Smooth muscle cell (in vitro differentiated cells): ENCODE measurements at regions not wholly inside any gene's neighbourhood (a gene's known extent, or its start where the extent isn't known, plus 50 kb on each side); places are given as distances from the start of the nearest gene placed in this dataset.

ENCODE experiments used
- DNase-seq: peaks from one replicate; lab custom pipeline; 2025; ENCODE audit not compliant: unreplicated experiment; lab: John Stamatoyannopoulos, UW
- H2AFZ ChIP-seq: fragments of 200-600 bp; sonication (generic); 2 replicates; pipeline ENCODE4 v1.6.0; 2016; ENCODE audit warnings: antibody characterized with exemption, low read depth, mild to moderate bottlenecking
- H3F3A ChIP-seq: fragments of 200-600 bp; sonication (generic); 2 replicates; pipeline ENCODE4 v1.6.0; 2017; ENCODE audit warnings: antibody characterized with exemption, low read depth
- H3K27ac ChIP-seq: fragments of 200-600 bp; sonication (generic); 2 replicates; pipeline ENCODE4 v1.5.1; 2016; ENCODE audit warnings: low read depth, mild to moderate bottlenecking
- H3K27me3 ChIP-seq: fragments of 200-600 bp; sonication (generic); 2 replicates; pipeline ENCODE4 v1.6.1; 2016; ENCODE audit warnings: low read depth, mild to moderate bottlenecking
- H3K36me3 ChIP-seq: fragments of 200-600 bp; sonication (generic); 2 replicates; pipeline ENCODE4 v1.5.1; 2016; ENCODE audit warnings: low read depth
- H3K4me1 ChIP-seq: fragments of 200-600 bp; sonication (generic); 2 replicates; pipeline ENCODE4 v1.5.1; 2016; ENCODE audit warnings: low read depth
- H3K4me2 ChIP-seq: fragments of 200-600 bp; sonication (generic); 2 replicates; pipeline ENCODE4 v1.6.0; 2016; ENCODE audit warnings: mild to moderate bottlenecking
- H3K4me3 ChIP-seq: fragments of 200-600 bp; sonication (generic); 2 replicates; pipeline ENCODE4 v1.5.1; 2016; ENCODE audit warnings: mild to moderate bottlenecking
- H3K79me2 ChIP-seq: fragments of 200-600 bp; sonication (generic); 2 replicates; pipeline ENCODE4 v1.6.0; 2016; ENCODE audit warnings: low read depth, mild to moderate bottlenecking
- H3K9ac ChIP-seq: fragments of 200-600 bp; sonication (generic); 2 replicates; pipeline ENCODE4 v1.6.0; 2016; ENCODE audit warnings: low read depth
- H3K9me3 ChIP-seq: fragments of 200-600 bp; sonication (generic); replicated peaks from 2 replicates; pipeline ENCODE4 v1.5.1; 2016; ENCODE audit warnings: low read depth
- H4K20me1 ChIP-seq: fragments of 200-600 bp; sonication (generic); 2 replicates; pipeline ENCODE4 v1.6.0; 2016; ENCODE audit warnings: low read depth
- CTCF ChIP-seq: fragments of 200-600 bp; sonication (generic); IDR thresholded peaks from 2 replicates; pipeline ENCODE4 v1.5.1; 2017; ENCODE audit warnings: borderline replicate concordance, mild to moderate bottlenecking, antibody characterized with exemption; ENCODE audit not compliant: insufficient read depth, poor library complexity, severe bottlenecking
- WGBS: methylation state at CpG from one replicate; pipeline ENCODE4 v1.1.7; 2016; ENCODE audit warnings: low lambda C conversion rate; 5-methylcytosine and 5-hydroxymethylcytosine counted together

DNA sequence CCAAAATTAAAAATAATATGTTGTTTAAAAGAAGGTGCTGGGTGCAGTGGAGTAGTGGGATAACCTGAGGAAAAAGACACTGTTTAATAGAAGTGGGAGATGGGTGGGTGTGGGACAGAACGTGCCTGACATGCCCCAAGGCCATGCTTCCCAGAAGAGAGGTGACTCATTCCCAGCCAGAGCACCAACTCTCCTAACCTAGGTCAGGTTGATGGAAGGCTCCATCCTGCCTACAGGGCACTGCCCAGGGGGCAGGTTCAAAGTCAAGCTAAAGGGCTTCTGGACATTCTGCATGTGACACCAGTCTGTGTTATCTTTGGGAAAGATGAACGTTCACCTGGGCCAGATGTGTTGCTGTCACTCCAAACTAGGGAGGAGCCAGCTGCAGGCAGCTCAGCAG is 453.1 kb downstream of the SOX6 start:
- H3K4me1 ChIP-seq: no peaks in the 10 kb centered on the region
- H3K4me3 ChIP-seq: no peak overlapping the region
- no peak for DNase-seq
- TF ChIP-seq CTCF: no peak
- WGBS: 37% methylated on average over 2 of the region's 2 CpGs
- no peaks in the 10 kb centered on the region for H3K9me3 ChIP-seq
- no peaks in the 10 kb centered on the region for H4K20me1 ChIP-seq
- H2AFZ ChIP-seq: no peak overlapping the region
- H3K9ac ChIP-seq: no peak overlapping the region
- no peak overlapping the region for H3K27ac ChIP-seq
- H3K79me2 ChIP-seq: no peaks in the 10 kb centered on the region
- H3F3A ChIP-seq: no peaks in the 10 kb centered on the region
- no peaks in the 10 kb centered on the region for H3K36me3 ChIP-seq
- no peak overlapping the region for H3K4me2 ChIP-seq
- no peaks in the 10 kb centered on the region for H3K27me3 ChIP-seq

DNA sequence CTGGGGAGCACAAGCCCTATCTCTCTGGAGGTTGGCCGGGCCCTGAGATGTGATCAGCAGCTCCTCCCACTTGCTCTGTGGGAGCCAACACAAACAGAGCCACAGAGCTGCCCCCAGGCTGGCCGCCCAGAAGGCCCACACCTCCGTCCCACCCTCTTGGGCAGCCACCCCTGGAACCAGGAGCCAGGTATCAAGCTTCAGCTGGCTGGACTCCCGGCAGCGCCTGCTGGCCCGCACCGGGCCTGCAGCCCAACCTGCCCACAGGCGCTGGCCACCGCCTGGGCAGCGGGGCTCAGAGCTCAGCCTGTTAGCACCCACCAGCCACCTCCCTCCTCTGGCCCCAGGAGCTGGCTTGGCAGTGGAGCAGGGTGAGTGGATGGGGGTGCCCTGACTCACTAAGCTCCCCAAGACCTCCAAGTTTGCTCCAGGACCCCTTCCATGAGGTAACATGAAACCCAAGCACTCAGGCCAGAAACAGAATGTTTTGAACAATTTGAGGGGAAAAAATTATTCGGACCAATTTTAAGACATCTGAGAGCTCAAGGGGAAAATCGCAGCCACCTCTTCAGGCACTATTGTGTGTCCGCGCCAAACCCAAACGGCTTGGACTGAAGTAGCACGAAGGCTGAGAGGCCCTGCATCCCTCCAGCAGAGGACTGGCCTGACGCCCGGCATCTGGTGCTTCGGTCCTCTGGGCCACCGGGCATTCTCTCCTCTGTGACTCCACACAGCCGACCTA is 450.8 kb downstream of the SOX6 start:
- Histone ChIP-seq H3K9me3 (no peaks in the 10 kb centered on the region), H3K36me3 (no peaks in the 10 kb centered on the region), H2AFZ (no peak overlapping the region), H3K4me3 (no peak overlapping the region), H3F3A (no peaks in the 10 kb centered on the region), H4K20me1 (no peaks in the 10 kb centered on the region), H3K27ac (no peak overlapping the region), H3K27me3 (no peaks in the 10 kb centered on the region), H3K79me2 (no peaks in the 10 kb centered on the region), H3K4me2 (no peak overlapping the region), H3K4me1 (no peaks in the 10 kb centered on the region), H3K9ac (no peak overlapping the region)
- TF ChIP-seq CTCF: no peak
- no peak for DNase-seq
- WGBS: 92% methylated on average over 21 of the region's 21 CpGs

- Histone ChIP-seq H3K27me3 (no peaks in the 10 kb centered on the region), H4K20me1 (no peaks in the 10 kb centered on the region), H3K4me1 (no peaks in the 10 kb centered on the region), H3K4me3 (no peak overlapping the region), H3K9me3 (no peaks in the 10 kb centered on the region), H3F3A (no peaks in the 10 kb centered on the region), H3K27ac (no peak overlapping the region), H3K79me2 (no peaks in the 10 kb centered on the region), H2AFZ (no peak overlapping the region), H3K36me3 (no peaks in the 10 kb centered on the region), H3K9ac (no peak overlapping the region), H3K4me2 (no peak overlapping the region)
- no peak for TF ChIP-seq CTCF
- DNase-seq: no peak
- WGBS: 88% methylated on average over 11 of the region's 15 CpGs
These were observed 449.8 kb downstream of the SOX6 start for GRCh38 chr11:15906481-15907035.

GRCh38 chr11:15907806-15908205 is 448.5 kb downstream of the SOX6 start:
- Histone ChIP-seq H3K9ac (no peak overlapping the region), H3K4me2 (no peak overlapping the region), H3K4me3 (no peak overlapping the region), H3K4me1 (no peaks in the 10 kb centered on the region), H3K36me3 (no peaks in the 10 kb centered on the region), H3K9me3 (no peaks in the 10 kb centered on the region), H3K79me2 (no peaks in the 10 kb centered on the region), H2AFZ (no peak overlapping the region), H3F3A (no peaks in the 10 kb centered on the region), H3K27me3 (no peaks in the 10 kb centered on the region), H4K20me1 (no peaks in the 10 kb centered on the region), H3K27ac (no peak overlapping the region)
- DNase-seq: no peak
- 97% methylated on average over 3 of the region's 3 CpGs for WGBS
- TF ChIP-seq CTCF: no peak
